Stimulated activated CD4-positive, alpha-beta T cell treated with anti-CD3 and anti-CD28 coated beads, Interleukin-1b, Interleukin-23, amount 100 ng/mL, for 48 hours (primary cell): ENCODE measurements at regions not wholly inside any gene's neighbourhood (a gene's known extent, or its start where the extent isn't known, plus 50 kb on each side); places are given as distances from the start of the nearest gene placed in this dataset.

Source experiments
- DNase-seq: peaks from one replicate; pipeline ENCODE4 v3.0.0-alpha.2; 2020

DNA sequence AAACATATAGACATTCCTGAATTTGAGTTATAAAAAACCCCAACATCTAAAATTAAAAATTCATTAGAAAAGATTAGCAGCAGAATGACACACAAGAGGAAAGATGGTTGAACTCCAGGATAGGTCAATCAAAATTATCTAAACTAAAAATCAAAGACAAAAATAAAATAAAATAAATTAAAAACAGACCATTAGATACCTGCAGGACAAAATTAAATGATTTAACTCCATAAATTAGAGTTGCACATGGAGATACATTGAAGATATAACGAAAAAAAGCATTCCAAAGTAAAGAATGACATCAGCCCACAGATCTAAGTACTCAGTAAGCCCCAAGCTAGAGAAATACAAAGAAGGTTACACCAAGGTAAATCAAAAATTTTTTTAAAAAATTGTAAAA lies 226.1 kb upstream of the SORCS1 start:
- no peak for DNase-seq

DNA sequence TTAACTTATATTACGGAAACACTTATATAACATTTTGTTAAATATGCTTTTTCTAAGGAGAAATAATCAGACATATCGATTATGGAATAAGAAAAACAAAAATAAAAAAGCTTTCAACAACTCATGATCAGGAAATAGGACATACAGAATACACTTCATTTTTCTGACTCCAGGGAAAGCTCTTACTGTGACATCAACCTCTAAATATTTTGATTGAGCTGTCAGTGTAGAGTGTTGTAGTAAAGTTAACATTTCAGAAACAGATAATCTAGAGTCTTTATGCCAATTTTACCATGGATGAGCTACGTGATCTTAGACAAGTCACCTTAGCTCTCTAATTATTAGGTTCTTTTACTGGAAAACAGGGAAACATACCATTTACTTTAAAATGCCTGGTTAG lies 218.9 kb upstream of the SORCS1 start:
- DNase-seq: no peak

DNA sequence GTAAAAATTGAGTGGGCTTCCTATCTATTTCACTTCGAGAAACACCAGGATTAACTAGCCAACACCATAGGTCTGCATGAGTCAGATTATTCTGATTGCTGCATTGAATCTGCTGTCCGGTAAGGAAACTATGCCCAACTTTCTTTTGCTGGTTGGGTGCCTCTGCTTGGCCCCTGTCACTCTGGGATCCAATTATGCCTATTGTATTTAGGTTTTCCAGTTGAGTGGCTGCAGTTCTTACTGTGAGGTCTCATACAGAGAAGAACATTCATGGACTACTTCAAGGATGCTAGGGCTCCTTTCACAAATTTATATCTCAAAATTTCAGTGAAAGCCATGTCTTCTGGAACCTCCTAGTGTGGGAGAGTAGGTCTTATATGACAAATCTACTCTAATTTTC lies 215.1 kb upstream of the SORCS1 start:
- no peak for DNase-seq

DNA sequence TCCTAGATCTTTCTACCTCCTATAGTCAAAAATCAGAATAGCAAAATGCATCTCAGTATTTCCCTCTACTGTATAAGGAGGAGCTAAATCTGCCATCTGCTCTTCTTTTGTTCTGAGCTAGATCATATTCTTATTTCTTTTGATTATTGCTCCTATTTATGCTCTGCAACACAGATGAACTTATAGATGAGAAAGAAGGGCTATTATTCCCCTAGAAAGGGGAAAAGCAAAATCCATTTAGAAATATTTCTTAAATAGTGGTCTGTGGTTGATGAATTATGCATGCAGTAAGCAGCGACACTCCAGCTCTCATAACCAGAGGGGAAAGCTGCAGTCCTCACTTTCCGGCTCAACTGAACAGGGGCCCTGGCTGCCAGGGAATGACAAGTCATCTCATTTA lies 207.3 kb upstream of the SORCS1 start:
- no peak for DNase-seq

DNA sequence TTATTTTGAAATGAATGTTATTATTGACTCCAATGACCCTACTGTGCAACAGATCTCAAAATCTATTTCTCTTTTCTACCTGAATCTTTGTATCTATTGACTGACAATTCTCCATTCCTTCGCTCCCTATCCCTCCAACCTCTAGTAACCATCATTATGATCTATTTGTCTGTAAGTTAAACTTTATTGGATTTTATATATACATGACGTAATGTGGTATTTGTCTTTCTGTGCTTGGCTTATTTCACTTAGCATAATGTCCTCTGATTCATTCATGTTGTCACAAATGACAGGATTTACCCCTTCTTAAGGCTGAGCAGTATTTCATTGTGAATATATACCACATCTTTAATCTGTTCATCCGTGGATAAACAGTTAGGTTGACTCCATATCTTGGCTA lies 200.4 kb upstream of the SORCS1 start:
- no peak for DNase-seq

DNA sequence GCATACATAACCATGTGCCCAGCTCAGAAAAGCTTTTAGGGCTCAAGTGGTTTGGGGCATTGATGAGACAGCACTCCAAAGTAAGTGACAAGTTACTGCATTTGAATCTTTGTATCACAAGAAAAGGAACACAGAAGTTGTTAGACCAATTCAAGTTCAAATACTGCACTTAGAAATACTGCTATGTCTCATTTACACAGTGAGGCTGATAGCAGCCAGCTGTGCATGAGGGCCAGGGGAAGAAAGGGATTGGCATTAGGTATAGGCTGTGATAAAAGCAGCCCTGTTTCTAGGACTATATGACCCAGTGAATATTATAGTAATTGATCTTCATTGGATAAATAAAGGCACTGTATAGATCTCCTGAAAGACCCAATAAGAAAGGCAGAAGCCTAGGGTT lies 197.8 kb upstream of the SORCS1 start:
- DNase-seq: no peak

DNA sequence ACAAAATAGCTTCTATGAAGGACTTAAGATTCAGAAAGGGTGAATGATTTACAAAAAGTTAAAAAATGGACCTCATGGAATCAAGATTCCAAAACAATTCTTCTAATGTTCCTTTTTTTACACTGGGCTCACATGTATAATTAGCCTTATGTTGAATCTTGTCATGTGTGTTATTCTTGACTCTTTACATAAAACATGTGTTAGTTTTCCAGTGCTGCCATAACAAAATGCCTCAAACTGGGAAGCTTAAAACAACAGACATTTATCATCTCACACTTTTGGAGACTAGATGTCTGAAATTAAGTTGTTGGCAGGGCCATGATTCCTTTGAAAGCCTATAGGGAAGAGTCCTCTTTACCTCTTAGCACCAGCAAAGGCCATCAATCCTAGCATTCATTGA lies 192.5 kb upstream of the SORCS1 start:
- no peak for DNase-seq

DNA sequence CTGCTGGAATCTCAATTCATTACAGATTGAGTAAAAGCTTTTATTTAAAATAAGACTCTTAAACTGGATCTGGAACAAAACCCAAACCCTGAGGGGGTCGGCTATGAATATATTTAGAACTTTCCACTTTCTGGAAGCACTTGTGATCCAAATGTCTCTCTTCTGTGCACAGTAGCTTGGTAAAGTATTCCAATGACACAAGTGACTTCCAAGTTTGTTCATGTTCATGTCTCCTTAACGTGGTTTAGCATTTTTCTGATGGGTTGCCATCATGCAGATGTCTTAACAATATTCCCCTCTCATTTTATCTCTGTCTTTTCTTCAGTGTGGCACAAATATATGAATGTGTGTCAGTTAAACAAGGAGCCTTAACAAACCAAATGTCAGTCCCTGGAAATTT lies 191.9 kb upstream of the SORCS1 start:
- no peak for DNase-seq

DNA sequence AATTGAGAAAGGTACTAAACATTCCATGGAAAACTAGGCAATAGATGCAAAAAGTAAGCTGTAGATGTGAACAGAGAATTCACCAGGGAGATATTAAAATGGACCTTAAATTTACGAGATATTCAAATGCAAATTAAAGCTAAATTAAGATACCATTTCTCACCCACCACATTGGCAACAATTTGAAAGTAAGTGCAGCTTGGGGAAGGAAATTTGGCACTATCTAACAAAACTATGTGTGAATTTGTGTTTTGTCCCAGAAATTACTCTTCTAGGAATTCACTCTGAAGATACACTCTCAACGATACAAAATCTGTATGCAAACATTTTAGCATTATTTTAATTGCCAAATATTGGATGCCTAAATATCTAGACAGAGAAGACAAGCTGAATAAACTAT lies 178.2 kb upstream of the SORCS1 start:
- no peak for DNase-seq

DNA sequence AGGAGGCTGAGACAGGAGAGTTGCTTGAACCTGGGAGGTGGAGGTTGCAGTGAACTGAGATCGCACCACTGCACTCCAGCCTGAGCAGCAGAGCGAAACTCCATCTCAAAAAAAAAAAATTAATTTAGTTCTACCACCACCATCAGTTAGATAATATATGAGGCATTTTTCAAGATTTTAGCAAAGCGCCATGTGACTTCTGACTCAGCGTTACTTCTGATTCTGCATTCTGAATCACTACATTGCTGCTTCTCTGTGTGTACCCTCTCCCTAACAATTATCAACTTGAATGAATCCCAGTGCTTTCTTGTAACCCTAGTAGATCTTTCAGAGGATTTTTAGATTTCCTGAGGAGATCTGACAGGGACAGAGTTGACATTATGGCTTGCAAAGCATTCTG lies 176.8 kb upstream of the SORCS1 start:
- DNase-seq: no peak

DNA sequence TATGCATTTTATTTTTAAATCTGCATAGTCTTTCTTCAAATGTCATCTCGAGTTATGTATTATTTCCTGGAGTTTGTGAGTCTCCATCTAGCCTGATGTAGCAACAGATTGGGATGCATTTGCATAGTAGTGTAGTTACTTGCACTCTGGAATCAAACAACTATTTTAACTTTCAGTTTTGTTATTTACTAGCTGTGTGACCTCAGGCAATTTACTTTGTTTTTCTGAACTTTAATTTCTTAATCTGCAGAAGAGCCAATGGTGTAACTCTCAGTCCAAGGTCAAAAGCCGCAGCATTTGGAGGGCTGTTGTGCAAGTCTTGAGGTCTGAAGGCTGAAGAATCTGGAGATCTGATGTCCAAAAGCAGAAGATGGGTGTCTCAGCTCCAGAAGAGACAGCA lies 175.8 kb upstream of the SORCS1 start:
- DNase-seq: no peak

DNA sequence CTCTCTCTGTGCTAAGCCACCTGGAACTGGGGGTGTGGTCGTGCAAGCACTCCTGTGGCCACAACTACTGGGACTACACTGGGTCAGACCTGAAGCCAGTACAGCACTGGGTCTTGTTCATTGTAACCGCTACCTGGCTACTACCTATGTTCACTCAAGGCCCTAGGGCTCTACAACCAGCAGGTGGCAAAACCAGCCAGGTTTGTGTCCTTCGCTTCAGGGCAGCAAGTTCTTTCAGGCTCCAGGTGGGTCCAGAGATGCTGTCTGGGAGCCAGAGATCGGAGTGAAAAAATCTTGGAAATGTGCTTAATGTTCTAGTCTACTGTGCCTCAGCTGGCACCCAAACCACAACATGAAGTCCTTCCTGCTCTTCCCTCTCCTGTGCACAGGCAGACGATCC lies 171.6 kb upstream of the SORCS1 start:
- no peak for DNase-seq

DNA sequence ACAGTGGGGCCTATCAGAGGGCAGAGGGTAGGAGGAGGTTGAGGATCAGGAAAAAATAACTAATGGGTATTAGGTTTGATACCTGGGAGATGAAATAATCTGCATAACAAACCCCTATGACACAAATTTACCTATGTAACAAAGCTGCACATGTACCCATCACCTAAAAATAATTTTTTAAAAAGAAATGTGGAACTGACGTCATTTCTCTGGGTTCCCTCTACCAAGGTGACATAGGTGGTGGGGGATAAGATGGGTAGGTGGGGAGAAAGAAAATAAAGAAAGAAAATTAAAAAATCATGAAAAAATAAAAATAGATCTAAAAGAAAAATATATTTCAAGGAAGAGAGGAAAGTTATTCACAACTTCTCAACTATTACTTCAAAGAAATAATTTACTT lies 153.1 kb upstream of the SORCS1 start:
- no peak for DNase-seq

DNA sequence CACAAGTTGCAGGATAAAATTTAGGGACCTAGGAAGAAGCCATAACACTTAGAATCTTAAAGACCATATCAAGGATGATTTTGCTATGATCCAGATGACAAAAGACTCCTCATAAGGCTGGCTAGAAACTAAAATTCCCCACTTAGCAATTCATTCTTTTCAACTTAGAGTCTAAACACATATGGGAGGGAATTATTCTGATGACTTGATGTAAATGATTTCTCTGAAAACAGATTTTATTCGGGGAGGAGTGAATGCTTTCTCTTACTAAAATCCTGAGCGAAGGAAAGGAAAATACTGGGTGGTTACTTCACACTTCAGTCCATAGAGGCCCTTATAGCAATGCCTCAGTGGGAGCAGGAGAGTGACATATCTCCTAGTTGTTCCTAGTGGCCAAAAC lies 138.7 kb upstream of the SORCS1 start:
- no peak for DNase-seq

DNA sequence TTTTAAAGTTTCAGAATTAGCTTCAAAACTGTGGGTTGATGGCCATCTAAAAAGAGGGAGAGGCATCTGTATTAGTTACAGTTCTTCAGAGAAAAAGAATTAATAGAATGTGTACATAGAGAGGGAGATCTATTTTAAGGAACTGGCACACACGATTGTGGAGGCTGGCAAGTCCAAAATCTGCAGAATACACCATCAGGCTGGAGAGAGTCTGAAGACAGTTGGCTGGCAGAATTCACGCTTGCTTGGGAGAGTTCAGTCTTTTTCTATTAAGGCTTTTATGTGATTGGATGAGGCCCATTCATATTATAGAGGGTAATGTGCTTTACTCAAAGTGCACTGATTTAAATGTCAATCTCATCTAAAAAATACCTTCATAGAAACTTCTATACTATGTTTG lies 135.1 kb upstream of the SORCS1 start:
- DNase-seq: no peak

DNA sequence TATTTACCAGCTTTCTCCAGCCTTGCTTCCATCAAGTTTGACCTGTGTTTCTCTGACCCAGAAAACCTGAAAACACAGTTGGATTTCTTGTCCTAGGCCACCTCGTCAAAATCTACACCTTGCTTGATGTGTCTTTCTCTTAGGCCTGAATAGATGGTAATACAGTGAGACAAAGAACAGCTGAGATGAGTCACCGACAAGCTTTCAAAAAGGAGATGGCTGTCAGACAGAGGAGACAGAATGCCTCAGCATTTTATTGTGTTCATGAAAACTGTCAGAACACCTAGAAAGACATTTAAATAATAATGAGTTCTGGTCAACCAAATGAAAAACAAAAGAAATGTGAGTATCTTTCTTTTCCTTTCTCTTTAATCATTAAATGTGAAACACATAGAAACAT lies 119.7 kb upstream of the SORCS1 start:
- DNase-seq: no peak

DNA sequence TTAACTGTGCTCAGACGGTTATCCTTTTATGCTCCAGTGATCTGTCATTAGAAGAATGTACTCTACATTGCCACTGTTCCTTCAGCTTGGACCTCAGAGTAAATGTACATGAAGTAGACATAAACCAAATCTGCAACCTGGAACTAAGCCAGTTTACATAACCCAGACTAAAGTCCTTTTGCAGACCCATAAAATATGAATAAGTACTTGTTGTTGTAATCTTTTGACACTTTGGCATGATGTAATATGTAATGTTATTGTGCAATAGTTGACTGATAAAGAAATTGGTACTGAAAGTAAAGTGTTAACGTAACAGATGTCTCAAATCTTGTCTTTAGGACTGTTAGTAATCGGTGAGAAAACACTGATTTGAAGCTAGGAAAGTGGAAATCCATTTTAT lies 115.8 kb upstream of the SORCS1 start:
- DNase-seq: no peak

DNA sequence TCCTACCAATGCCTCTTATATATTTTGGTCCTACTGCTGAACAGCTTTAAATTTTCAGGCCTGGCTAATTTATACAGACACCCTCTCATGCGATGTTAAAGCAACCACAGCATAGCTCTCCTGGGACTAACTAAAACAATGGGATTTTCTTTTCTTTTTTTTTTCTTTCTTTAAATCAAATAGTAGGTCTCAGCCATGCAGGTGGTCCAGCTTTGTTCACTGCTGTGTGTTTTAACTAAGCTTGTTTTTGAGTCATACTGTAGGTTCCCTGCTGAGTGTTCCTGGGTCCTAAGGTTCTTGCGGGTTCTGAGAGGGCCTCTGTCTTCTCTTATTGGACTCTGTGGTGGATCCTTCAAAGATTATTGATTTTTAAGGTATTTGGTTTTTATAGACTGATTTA lies 113.1 kb upstream of the SORCS1 start:
- DNase-seq: no peak

DNA sequence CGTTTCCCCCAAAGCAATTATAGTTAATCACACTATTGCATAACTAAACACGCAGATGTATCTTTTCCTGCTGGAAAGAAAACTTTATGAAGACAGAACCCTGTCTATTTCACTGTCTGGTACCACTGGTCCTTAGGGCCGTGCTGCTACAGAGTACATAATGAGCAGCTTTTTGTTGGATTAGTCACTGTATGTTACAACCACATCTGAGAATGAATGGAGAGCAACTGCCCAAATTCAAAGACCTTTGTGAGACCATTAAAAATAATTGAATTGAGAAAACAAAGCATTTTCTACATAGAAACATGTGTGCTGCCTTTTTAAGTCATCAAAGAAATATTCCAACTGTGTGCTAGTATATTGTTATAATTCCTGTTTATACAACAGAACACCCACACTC lies 111.3 kb upstream of the SORCS1 start:
- DNase-seq: no peak

DNA sequence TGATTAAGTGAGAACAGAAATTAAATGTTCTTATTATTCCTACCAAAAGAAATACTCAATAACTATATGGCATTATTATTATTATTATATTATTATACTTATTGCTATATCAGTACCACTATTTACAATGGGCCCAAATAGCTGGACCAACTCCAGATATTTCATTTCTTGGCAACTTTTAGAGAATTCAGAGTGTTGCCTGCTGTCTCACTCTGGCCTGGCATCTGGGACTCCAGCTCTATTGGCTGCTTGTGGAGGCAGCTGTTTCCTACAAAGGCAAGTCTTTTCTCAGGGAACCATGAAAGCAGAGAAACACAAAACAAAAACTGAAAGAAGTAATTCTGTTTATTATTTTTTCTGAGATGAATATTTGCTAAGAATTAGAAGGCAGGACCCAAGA lies 105.1 kb upstream of the SORCS1 start:
- DNase-seq: no peak

DNA sequence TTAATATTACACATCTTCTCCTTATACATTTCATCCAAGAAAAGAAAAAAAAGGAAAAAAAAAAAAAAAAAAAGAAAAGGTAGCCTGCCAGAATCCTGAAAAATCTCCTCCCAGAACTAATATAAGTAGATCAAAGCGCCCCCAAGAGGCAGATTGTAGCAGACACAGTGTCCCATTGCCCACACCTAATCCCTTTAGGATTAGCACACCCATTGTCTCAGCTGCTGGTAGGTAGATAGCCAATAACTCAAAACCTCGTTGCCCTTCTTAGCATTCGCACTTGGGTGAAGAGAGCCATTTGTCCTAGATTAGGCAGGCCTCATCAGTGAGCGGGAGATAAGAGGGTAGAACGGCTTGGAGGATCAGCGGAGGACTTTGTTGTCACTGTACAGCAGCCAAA lies 100.2 kb upstream of the SORCS1 start:
- DNase-seq: no peak

DNA sequence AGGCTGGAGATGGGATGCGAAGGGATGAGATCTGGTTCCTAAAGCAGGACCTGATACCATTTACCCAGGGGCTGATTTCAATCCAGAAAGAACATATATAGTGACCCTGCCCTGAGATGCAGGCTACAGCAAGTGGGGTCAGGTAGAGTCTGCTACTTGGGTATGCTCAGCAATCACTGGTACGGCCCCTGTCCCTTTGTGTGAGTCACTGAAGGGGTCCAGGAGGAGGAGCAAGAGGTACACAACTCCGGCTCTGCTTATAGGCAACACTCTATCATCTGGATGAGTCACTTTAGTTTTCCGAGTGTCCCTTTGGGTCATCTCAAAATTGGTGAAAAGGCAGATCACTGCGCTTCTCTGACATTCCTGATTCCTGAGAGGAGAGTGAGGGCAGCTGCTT lies 79.6 kb upstream of the SORCS1 start:
- DNase-seq: no peak

DNA sequence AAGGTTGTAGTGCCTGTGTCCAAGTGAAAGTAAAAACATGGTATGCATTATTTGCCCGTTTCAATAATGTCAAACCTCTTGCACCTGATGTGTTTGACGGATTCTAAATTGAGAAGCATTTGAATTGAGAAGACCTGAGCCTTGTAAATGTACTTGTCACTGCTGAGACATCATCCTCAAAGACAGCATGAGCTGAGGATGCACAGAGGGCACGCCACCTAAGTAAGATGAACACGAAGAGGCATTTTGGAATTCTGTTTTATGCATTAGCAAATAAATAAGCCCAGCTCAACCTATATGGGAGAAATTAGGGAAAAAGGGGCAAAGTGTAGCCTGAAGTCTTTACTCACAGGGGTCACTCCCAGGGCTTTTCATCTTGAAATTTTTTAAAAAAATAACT lies 73.8 kb upstream of the SORCS1 start:
- DNase-seq: no peak

DNA sequence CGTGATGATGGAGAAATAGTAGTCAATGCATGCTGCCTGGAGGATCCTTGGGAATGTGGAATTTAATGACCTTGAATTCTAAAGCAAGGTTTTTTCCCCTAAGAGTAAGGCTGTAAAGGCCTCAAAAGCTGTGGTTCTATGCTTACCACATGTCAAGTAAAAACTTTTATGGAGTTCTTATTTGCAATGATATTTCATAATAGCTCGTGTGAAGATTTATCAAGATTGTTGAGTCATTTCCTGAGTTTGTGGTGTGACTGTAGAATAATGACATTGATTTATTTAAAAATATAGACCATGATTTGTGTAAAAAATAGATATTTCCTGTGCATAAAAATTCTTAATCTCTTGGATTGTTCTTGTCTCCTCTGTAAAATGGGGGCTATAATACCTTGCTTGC lies 67.5 kb upstream of the SORCS1 start:
- DNase-seq: no peak

DNA sequence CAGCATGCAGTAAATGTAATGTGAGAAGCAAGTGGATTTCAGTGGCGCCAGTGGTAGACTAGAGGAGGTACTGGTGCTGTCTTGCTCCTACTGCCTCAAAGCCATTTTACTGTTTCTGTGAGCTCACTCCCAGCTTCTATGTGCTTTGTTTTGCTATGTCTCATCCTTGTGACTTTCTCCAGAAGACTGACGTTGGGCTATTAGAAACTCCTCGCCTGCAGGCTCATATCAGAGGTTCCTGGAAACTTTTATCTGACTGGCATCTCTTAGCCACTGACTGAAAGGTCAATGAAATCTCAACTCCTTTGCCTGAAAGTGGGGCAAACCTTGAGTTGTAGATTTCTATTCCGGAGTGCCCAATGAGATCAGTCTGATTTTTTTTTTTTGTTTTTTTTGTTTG lies 66.4 kb upstream of the SORCS1 start:
- no peak for DNase-seq

DNA sequence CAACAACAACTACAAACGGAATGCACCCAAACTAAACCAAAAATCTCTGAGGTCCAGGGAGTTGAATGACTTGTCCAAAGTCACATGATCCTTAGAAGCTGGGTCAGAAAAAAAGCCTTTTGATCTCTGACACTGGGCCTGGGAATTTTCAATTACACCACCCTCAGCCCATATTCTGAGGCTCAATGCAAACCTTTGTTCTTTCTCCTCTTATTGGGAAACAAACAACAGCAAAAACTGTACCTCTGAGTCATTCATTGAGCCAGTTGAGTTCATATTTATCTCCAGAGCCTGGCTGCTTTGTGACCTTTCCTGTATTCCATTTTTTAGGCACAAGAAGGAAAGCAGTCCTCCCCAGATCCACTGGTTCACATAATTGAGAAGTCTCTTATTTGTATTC lies 51.2 kb upstream of the SORCS1 start:
- no peak for DNase-seq
